ENCODE measurements at regions not wholly inside any gene's neighbourhood (a gene's known extent, or its start where the extent isn't known, plus 50 kb on each side); places are given as distances from the start of the nearest gene placed in this dataset.

DNA sequence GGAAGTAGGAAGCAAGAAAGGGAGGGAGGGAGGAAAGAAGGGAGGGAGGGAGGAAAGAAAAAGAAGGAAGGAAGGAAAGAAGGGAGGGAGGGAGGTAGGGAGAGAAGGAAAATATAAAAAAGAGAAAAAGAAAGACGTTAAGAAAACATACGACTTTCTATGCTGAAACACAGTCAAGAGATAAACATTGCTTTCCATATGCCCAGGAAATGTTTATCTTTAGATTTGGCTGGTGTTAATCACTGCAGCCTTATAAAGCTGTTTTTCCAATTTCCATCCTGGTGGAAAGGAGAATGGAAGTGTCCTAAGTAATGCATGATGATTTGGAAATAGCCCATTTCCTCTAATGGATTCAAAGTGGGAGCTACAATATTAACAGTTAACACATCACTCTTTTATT, 524.3 kb downstream of the MTRR start:
- Histone ChIP-seq H3K4me1 (replicated peaks in 1 of 4; ENCODE audit: control insufficient read depth in 3 of 4, insufficient read depth in 4 of 4, low read length in 3 of 4) (no peaks in the 10 kb centered on the region), H3K4me2 (ENCODE audit: insufficient read depth in 1 of 2, low read depth in 2 of 2, low read length in 2 of 2) (no peak overlapping the region), H3K23ac (ENCODE audit: insufficient read length) (no peak overlapping the region), H2AFZ (ENCODE audit: low read length) (no peak overlapping the region), H2BK5ac (ENCODE audit: low read depth, low read length) (no peak overlapping the region), H2BK15ac (ENCODE audit: low read length) (no peak overlapping the region), H3K4ac (replicated peaks; ENCODE audit: insufficient read length, low read depth, low read length) (no peak overlapping the region), H3K79me2 (ENCODE audit: control insufficient read depth in 1 of 2, insufficient read depth in 2 of 2, low read length in 2 of 2) (no peaks in the 10 kb centered on the region), H4K20me1 (replicated peaks in 1 of 2; ENCODE audit: control insufficient read depth in 1 of 2, insufficient read depth in 2 of 2, low read length in 2 of 2) (no peaks in the 10 kb centered on the region), H3K18ac (ENCODE audit: extremely low read depth, low read length) (no peak overlapping the region), H2AK5ac (ENCODE audit: low read depth, low read length) (no peak overlapping the region), H3K79me1 (ENCODE audit: low read depth, low read length) (no peaks in the 10 kb centered on the region), H3K36me3 (ENCODE audit: control insufficient read depth in 2 of 4, insufficient read depth in 4 of 4, low read length in 3 of 4) (no peaks in the 10 kb centered on the region), H3K4me3 (ENCODE audit: extremely low read depth in 1 of 4, insufficient read depth in 2 of 4, low read depth in 3 of 4, low read length in 4 of 4) (no peak overlapping the region), H4K91ac (replicated peaks; ENCODE audit: insufficient read length, low read length) (no peak overlapping the region), H2BK120ac (replicated peaks; ENCODE audit: low read depth, low read length) (no peak overlapping the region), H3K9ac (replicated peaks in 1 of 4; ENCODE audit: extremely low read depth in 1 of 4, low read depth in 3 of 4, low read length in 3 of 4) (no peak overlapping the region), H3K9me3 (ENCODE audit: insufficient read depth in 2 of 2, low read depth in 1 of 2, low read length in 1 of 2) (no peaks in the 10 kb centered on the region), H4K5ac (ENCODE audit: insufficient read length, low read depth, low read length) (no peak overlapping the region), H2BK12ac (ENCODE audit: low read depth, low read length) (no peak overlapping the region), H3K23me2 (ENCODE audit: low read depth, low read length) (no peaks in the 10 kb centered on the region), H2BK20ac (ENCODE audit: low read length) (no peak overlapping the region), H3K27ac (ENCODE audit: low read depth, low read length) (no peak overlapping the region), H3K27me3 (replicated peaks in 1 of 4; ENCODE audit: control insufficient read depth in 3 of 4, extremely low read depth in 1 of 4, insufficient read depth in 3 of 4, low read length in 3 of 4) (no peaks in the 10 kb centered on the region), H4K8ac (ENCODE audit: extremely low read depth, insufficient read depth, low read length) (no peak overlapping the region), H3K56ac (replicated peaks; ENCODE audit: insufficient read length, low read depth, low read length) (no peak overlapping the region), H3K14ac (ENCODE audit: insufficient read length) (no peak overlapping the region)
- 86 to 88% methylated on average over 1 to 2 of the region's 2 CpGs for WGBS, 2 experiments (ENCODE audit: extremely low coverage in 1 of 2, insufficient coverage in 1 of 2, insufficient read length in 1 of 2, insufficient replicate concordance in 2 of 2, low coverage in 1 of 2, low lambda C conversion rate in 2 of 2, missing lambda C conversion rate in 1 of 2)
- no peak for DNase-seq (ENCODE audit: low read depth in 1 of 2, low spot score in 2 of 2)
- no peak for FAIRE-seq
- ChIA-PET POLR2A (ENCODE audit: partially characterized antibody) (no interaction called here), CTCF (ENCODE audit: partially characterized antibody) (interaction anchor here (1.2 to 2.1 kb wide), 5 partner anchors 8 to 58 kb away, joined by 3 to 4 read pairs (median 3); no protein-coding TSS in a partner anchor)
- TF ChIP-seq CEBPB (IDR thresholded peaks at IDR 0.05; ENCODE audit: low read depth, low read length) (no peak), GABPA (IDR thresholded peaks at IDR 0.05; ENCODE audit: borderline replicate concordance, insufficient read depth, low read length) (no peak)

All from H1 (cell line).